ENCODE measurements at regions not wholly inside any gene's neighbourhood (a gene's known extent, or its start where the extent isn't known, plus 50 kb on each side); places are given as distances from the start of the nearest gene placed in this dataset.

DNA sequence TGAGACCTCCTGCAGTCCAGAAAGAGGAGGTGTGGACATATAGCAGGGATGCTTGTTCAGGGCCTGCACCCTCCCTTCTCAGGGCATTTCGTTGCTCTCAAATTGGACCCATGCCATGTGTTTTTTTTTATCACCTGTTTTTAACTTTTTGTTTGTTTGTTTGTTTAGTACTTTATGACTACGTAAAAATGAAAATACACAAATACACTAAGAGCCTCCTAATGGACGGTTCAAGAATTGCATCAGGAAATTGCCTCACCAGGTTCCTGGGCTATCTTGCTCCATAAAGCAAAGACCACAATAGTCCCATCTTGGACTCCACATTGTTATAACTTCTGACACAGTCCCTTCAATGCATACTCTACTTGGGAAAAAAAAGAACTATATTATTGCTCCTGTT, 1685.9 kb upstream of the TENM3 start:
- Mint-ChIP-seq H3K4me1 (no peaks in the 10 kb centered on the region), H3K36me3 (no peaks in the 10 kb centered on the region), H3K27ac (no peak overlapping the region), H3K9me3 (peaks cover 0 to 7% (median 4%) of the 10 kb centered on the region in 3 donors), H3K4me3 (no peak overlapping the region), H3K27me3 (no peaks in the 10 kb centered on the region)
- Histone ChIP-seq H3K4me1 (ENCODE audit: control insufficient read depth in 1 of 2, extremely low read depth in 1 of 2, insufficient read depth in 2 of 2, low read length in 2 of 2) (no peaks in the 10 kb centered on the region), H3K4me3 (ENCODE audit: control insufficient read depth in 1 of 2, extremely low read depth in 1 of 2, low read length in 1 of 2) (no peak overlapping the region), H3K27ac (ENCODE audit: low read length) (no peak overlapping the region), H3K27me3 (replicated peaks in 1 of 2; ENCODE audit: control insufficient read depth in 2 of 2, extremely low read depth in 1 of 2, insufficient read depth in 2 of 2, low read length in 1 of 2) (no peaks in the 10 kb centered on the region), H3K9me3 (no peaks in the 10 kb centered on the region), H3K36me3 (ENCODE audit: control insufficient read depth in 2 of 2, extremely low read depth in 1 of 2, insufficient read depth in 1 of 2, low read length in 1 of 2) (no peaks in the 10 kb centered on the region)
- DNase-seq, result no peak
- 100% methylated on average over 1 of the region's 3 CpGs for WGBS (ENCODE audit: insufficient coverage)
- ChIA-PET POLR2A (no interaction called here), CTCF (no interaction called here)
- ATAC-seq (replicated peaks in 1 of 4), result no peak

- Mint-ChIP-seq H3K27me3 (no peaks in the 10 kb centered on the region), H3K9me3 (peaks cover 0 to 7% (median 4%) of the 10 kb centered on the region in 3 donors)
- POLR2A ChIA-PET, result no interaction called here
Measured at GRCh38 chr4:180557950-180558349, 1685.3 kb upstream of the TENM3 start.

GRCh38 chr4:180558427-180558826, 1684.8 kb upstream of the TENM3 start:
- Mint-ChIP-seq H3K9me3 (peaks cover 0 to 7% (median 4%) of the 10 kb centered on the region in 3 donors), H3K27ac (no peak overlapping the region), H3K4me1 (no peaks in the 10 kb centered on the region), H3K4me3 (no peak overlapping the region), H3K27me3 (no peaks in the 10 kb centered on the region), H3K36me3 (no peaks in the 10 kb centered on the region)
- Histone ChIP-seq H3K27ac (ENCODE audit: low read length) (no peak overlapping the region), H3K36me3 (ENCODE audit: control insufficient read depth in 2 of 2, extremely low read depth in 1 of 2, insufficient read depth in 1 of 2, low read length in 1 of 2) (no peaks in the 10 kb centered on the region), H3K9me3 (no peaks in the 10 kb centered on the region), H3K4me1 (ENCODE audit: control insufficient read depth in 1 of 2, extremely low read depth in 1 of 2, insufficient read depth in 2 of 2, low read length in 2 of 2) (no peaks in the 10 kb centered on the region), H3K4me3 (ENCODE audit: control insufficient read depth in 1 of 2, extremely low read depth in 1 of 2, low read length in 1 of 2) (no peak overlapping the region), H3K27me3 (replicated peaks in 1 of 2; ENCODE audit: control insufficient read depth in 2 of 2, extremely low read depth in 1 of 2, insufficient read depth in 2 of 2, low read length in 1 of 2) (no peaks in the 10 kb centered on the region)
- 60% methylated on average over 2 of the region's 7 CpGs for WGBS (ENCODE audit: insufficient coverage)
- DNase-seq, result no peak
- CTCF ChIA-PET, result no interaction called here
- no peak for ATAC-seq (replicated peaks in 1 of 4)
- POLR2A ChIA-PET, result no interaction called here

More at GRCh38 chr4:180557950-180558349, 1685.3 kb upstream of the TENM3 start:
- H3K4me3 Mint-ChIP-seq, result no peak overlapping the region
- H3K4me3 ChIP-seq (ENCODE audit: control insufficient read depth in 1 of 2, extremely low read depth in 1 of 2, low read length in 1 of 2), result no peak overlapping the region
- DNase-seq (no peak), ATAC-seq (replicated peaks in 1 of 4) (no peak)
- no peaks in the 10 kb centered on the region for H3K27me3 ChIP-seq (replicated peaks in 1 of 2; ENCODE audit: control insufficient read depth in 2 of 2, extremely low read depth in 1 of 2, insufficient read depth in 2 of 2, low read length in 1 of 2)
- WGBS (ENCODE audit: insufficient coverage), result 67% methylated on average over 2 of the region's 4 CpGs
- H3K4me1 ChIP-seq (ENCODE audit: control insufficient read depth in 1 of 2, extremely low read depth in 1 of 2, insufficient read depth in 2 of 2, low read length in 2 of 2), result no peaks in the 10 kb centered on the region
- CTCF ChIA-PET, result interaction anchor here in 1 of 2 donors (0.6 kb wide), 1 partner anchor 16 kb away, joined by 3 read pairs; no protein-coding TSS in a partner anchor
- H3K9me3 ChIP-seq, result no peaks in the 10 kb centered on the region
- no peak overlapping the region for H3K27ac ChIP-seq (ENCODE audit: low read length)
- H3K27ac Mint-ChIP-seq, result no peak overlapping the region
- H3K36me3 Mint-ChIP-seq, result no peaks in the 10 kb centered on the region
- H3K36me3 ChIP-seq (ENCODE audit: control insufficient read depth in 2 of 2, extremely low read depth in 1 of 2, insufficient read depth in 1 of 2, low read length in 1 of 2), result no peaks in the 10 kb centered on the region
- H3K4me1 Mint-ChIP-seq, result no peaks in the 10 kb centered on the region

- no CpG with 5 or more reads among the region's 2 CpGs for WGBS (ENCODE audit: insufficient coverage)
- no peak overlapping the region for H3K4me3 ChIP-seq (ENCODE audit: control insufficient read depth in 1 of 2, extremely low read depth in 1 of 2, low read length in 1 of 2)
- H3K9me3 Mint-ChIP-seq, result peaks cover 0 to 7% (median 3%) of the 10 kb centered on the region in 3 donors
- H3K27me3 ChIP-seq (replicated peaks in 1 of 2; ENCODE audit: control insufficient read depth in 2 of 2, extremely low read depth in 1 of 2, insufficient read depth in 2 of 2, low read length in 1 of 2), result no peaks in the 10 kb centered on the region
- no peaks in the 10 kb centered on the region for H3K36me3 Mint-ChIP-seq
- ATAC-seq (replicated peaks in 1 of 4) (no peak), DNase-seq (no peak)
- POLR2A ChIA-PET, result no interaction called here
- no peaks in the 10 kb centered on the region for H3K9me3 ChIP-seq
- H3K4me1 Mint-ChIP-seq, result no peaks in the 10 kb centered on the region
- H3K27ac ChIP-seq (ENCODE audit: low read length), result no peak overlapping the region
- H3K36me3 ChIP-seq (ENCODE audit: control insufficient read depth in 2 of 2, extremely low read depth in 1 of 2, insufficient read depth in 1 of 2, low read length in 1 of 2), result no peaks in the 10 kb centered on the region
- H3K4me3 Mint-ChIP-seq, result no peak overlapping the region
- H3K27ac Mint-ChIP-seq, result no peak overlapping the region
- CTCF ChIA-PET, result no interaction called here
- no peaks in the 10 kb centered on the region for H3K4me1 ChIP-seq (ENCODE audit: control insufficient read depth in 1 of 2, extremely low read depth in 1 of 2, insufficient read depth in 2 of 2, low read length in 2 of 2)
- no peaks in the 10 kb centered on the region for H3K27me3 Mint-ChIP-seq
Measured at GRCh38 chr4:180560896-180561295, 1682.3 kb upstream of the TENM3 start.

- no peak for DNase-seq
- Histone ChIP-seq H3K4me3 (ENCODE audit: control insufficient read depth in 1 of 2, extremely low read depth in 1 of 2, low read length in 1 of 2) (no peak overlapping the region), H3K4me1 (ENCODE audit: control insufficient read depth in 1 of 2, extremely low read depth in 1 of 2, insufficient read depth in 2 of 2, low read length in 2 of 2) (no peaks in the 10 kb centered on the region), H3K9me3 (no peaks in the 10 kb centered on the region), H3K27ac (ENCODE audit: low read length) (no peak overlapping the region), H3K36me3 (ENCODE audit: control insufficient read depth in 2 of 2, extremely low read depth in 1 of 2, insufficient read depth in 1 of 2, low read length in 1 of 2) (no peaks in the 10 kb centered on the region), H3K27me3 (replicated peaks in 1 of 2; ENCODE audit: control insufficient read depth in 2 of 2, extremely low read depth in 1 of 2, insufficient read depth in 2 of 2, low read length in 1 of 2) (no peaks in the 10 kb centered on the region)
- ATAC-seq (replicated peaks in 1 of 4), result no peak
- ChIA-PET POLR2A (no interaction called here), CTCF (no interaction called here)
- Mint-ChIP-seq H3K4me1 (no peaks in the 10 kb centered on the region), H3K36me3 (no peaks in the 10 kb centered on the region), H3K27ac (no peak overlapping the region), H3K9me3 (peaks cover 0 to 3% (median 3%) of the 10 kb centered on the region in 3 donors), H3K27me3 (no peaks in the 10 kb centered on the region), H3K4me3 (no peak overlapping the region)
- WGBS (ENCODE audit: insufficient coverage), result no CpG with 5 or more reads among the region's 3 CpGs
Measured at GRCh38 chr4:180564026-180564425, 1679.2 kb upstream of the TENM3 start.

DNA sequence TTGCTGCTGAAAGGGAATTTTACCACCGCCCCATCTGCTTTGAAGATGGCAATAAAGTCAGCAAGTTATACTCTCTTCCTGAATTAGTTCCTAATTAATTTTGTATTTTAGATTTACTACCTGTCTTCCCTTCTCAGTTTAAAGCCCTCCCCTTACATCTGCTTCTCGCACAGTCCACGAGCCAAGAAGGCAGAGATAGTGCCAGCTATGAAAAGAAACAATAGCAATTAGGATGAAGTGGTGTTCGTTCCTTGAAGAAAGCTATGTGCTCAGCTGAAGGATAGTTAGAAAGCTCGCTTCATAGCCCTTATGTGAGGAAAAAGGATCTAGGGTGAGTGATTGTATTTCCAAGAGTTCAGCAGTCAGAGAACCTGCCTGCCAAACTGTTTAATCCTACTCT, 1678.8 kb upstream of the TENM3 start:
- Mint-ChIP-seq H3K36me3 (no peaks in the 10 kb centered on the region), H3K9me3 (peaks cover 0 to 3% (median 3%) of the 10 kb centered on the region in 3 donors), H3K27ac (no peak overlapping the region), H3K4me1 (no peaks in the 10 kb centered on the region), H3K27me3 (no peaks in the 10 kb centered on the region), H3K4me3 (no peak overlapping the region)
- WGBS (ENCODE audit: insufficient coverage), result 85% methylated on average over 2 of the region's 5 CpGs
- H3K27ac ChIP-seq (ENCODE audit: low read length), result no peak overlapping the region
- CTCF ChIA-PET, result no interaction called here
- H3K27me3 ChIP-seq (replicated peaks in 1 of 2; ENCODE audit: control insufficient read depth in 2 of 2, extremely low read depth in 1 of 2, insufficient read depth in 2 of 2, low read length in 1 of 2), result no peaks in the 10 kb centered on the region
- no peak overlapping the region for H3K4me3 ChIP-seq (ENCODE audit: control insufficient read depth in 1 of 2, extremely low read depth in 1 of 2, low read length in 1 of 2)
- ATAC-seq (replicated peaks in 1 of 4) (no peak), DNase-seq (no peak)
- H3K36me3 ChIP-seq (ENCODE audit: control insufficient read depth in 2 of 2, extremely low read depth in 1 of 2, insufficient read depth in 1 of 2, low read length in 1 of 2), result no peaks in the 10 kb centered on the region
- no peaks in the 10 kb centered on the region for H3K4me1 ChIP-seq (ENCODE audit: control insufficient read depth in 1 of 2, extremely low read depth in 1 of 2, insufficient read depth in 2 of 2, low read length in 2 of 2)
- POLR2A ChIA-PET, result no interaction called here
- H3K9me3 ChIP-seq, result no peaks in the 10 kb centered on the region

GRCh38 chr4:180565856-180566431, 1677.3 kb upstream of the TENM3 start:
- DNase-seq, result no peak
- 68% methylated on average over 2 of the region's 2 CpGs for WGBS (ENCODE audit: insufficient coverage)
- Histone ChIP-seq H3K4me1 (ENCODE audit: control insufficient read depth in 1 of 2, extremely low read depth in 1 of 2, insufficient read depth in 2 of 2, low read length in 2 of 2) (no peaks in the 10 kb centered on the region), H3K4me3 (ENCODE audit: control insufficient read depth in 1 of 2, extremely low read depth in 1 of 2, low read length in 1 of 2) (no peak overlapping the region), H3K36me3 (ENCODE audit: control insufficient read depth in 2 of 2, extremely low read depth in 1 of 2, insufficient read depth in 1 of 2, low read length in 1 of 2) (no peaks in the 10 kb centered on the region), H3K9me3 (no peaks in the 10 kb centered on the region), H3K27ac (ENCODE audit: low read length) (no peak overlapping the region), H3K27me3 (replicated peaks in 1 of 2; ENCODE audit: control insufficient read depth in 2 of 2, extremely low read depth in 1 of 2, insufficient read depth in 2 of 2, low read length in 1 of 2) (no peaks in the 10 kb centered on the region)
- no peak for ATAC-seq (replicated peaks in 1 of 4)
- no peak overlapping the region for H3K27ac Mint-ChIP-seq
- no peaks in the 10 kb centered on the region for H3K4me1 Mint-ChIP-seq
- H3K9me3 Mint-ChIP-seq, result peaks cover 3 to 7% (median 3%) of the 10 kb centered on the region in 3 donors
- no peak overlapping the region for H3K4me3 Mint-ChIP-seq
- no peaks in the 10 kb centered on the region for H3K27me3 Mint-ChIP-seq
- ChIA-PET POLR2A (no interaction called here), CTCF (no interaction called here)
- H3K36me3 Mint-ChIP-seq, result no peaks in the 10 kb centered on the region
